ENCODE measurements at regions not wholly inside any gene's neighbourhood (a gene's known extent, or its start where the extent isn't known, plus 50 kb on each side); places are given as distances from the start of the nearest gene placed in this dataset.

- WGBS, 4 donors = 74 to 95% (median 86%) methylated on average over 3 of the region's 3 CpGs
- no peak overlapping the region for H3K27ac ChIP-seq
- H3K36me3 ChIP-seq = no peaks in the 10 kb centered on the region
- H3K27me3 ChIP-seq = no peaks in the 10 kb centered on the region
- ATAC-seq = no peak
- DNase-seq = no peak
- H3K9me3 ChIP-seq = peaks cover 0 to 2% (median 0%) of the 10 kb centered on the region in 12 donors
- no peak overlapping the region for H3K4me3 ChIP-seq
- intact Hi-C loops (cut with DNase I) = loop anchor here in 2 of 10 donors (5.0 to 10.0 kb wide), 2 partner anchors 1039 to 1332 kb away; partner anchors contain the start of gene PCDH17 (in 1 of the 2)
- H3K4me1 ChIP-seq = no peaks in the 10 kb centered on the region
- TF ChIP-seq CTCF (IDR thresholded peaks at IDR 0.05) (no peak), POLR2A (IDR thresholded peaks at IDR 0.05) (no peak)
Measured at GRCh38 chr13:58964048-58964447, 1199.7 kb downstream of the DIAPH3 start.

- WGBS, 4 donors = 98 to 99% (median 98%) methylated on average over 6 of the region's 6 CpGs
- Histone ChIP-seq H3K4me3 (no peak overlapping the region), H3K27me3 (no peaks in the 10 kb centered on the region), H3K36me3 (no peaks in the 10 kb centered on the region), H3K9me3 (peaks cover 0 to 2% (median 0%) of the 10 kb centered on the region in 12 donors), H3K27ac (no peak overlapping the region), H3K4me1 (no peaks in the 10 kb centered on the region)
- DNase-seq (no peak), ATAC-seq (no peak)
- TF ChIP-seq CTCF (IDR thresholded peaks at IDR 0.05) = no peak
- TF ChIP-seq POLR2A (IDR thresholded peaks at IDR 0.05) = no peak
- intact Hi-C loops (cut with DNase I) = no loop called here
Measured at GRCh38 chr13:58977085-58977484, 1186.6 kb downstream of the DIAPH3 start.

GRCh38 chr13:58978331-58978730 is 1185.4 kb downstream of the DIAPH3 start:
- H3K27me3 ChIP-seq = no peaks in the 10 kb centered on the region
- H3K27ac ChIP-seq = no peak overlapping the region
- DNase-seq (no peak), ATAC-seq (no peak)
- peaks cover 0 to 14% (median 3%) of the 10 kb centered on the region in 12 donors for H3K9me3 ChIP-seq
- WGBS, 4 donors = 71 to 97% (median 79%) methylated on average over 1 of the region's 1 CpG
- no peak for TF ChIP-seq POLR2A (IDR thresholded peaks at IDR 0.05)
- TF ChIP-seq CTCF (IDR thresholded peaks at IDR 0.05) = no peak
- no peak overlapping the region for H3K4me3 ChIP-seq
- no peaks in the 10 kb centered on the region for H3K36me3 ChIP-seq
- intact Hi-C loops (cut with DNase I) = no loop called here
- H3K4me1 ChIP-seq = no peaks in the 10 kb centered on the region

GRCh38 chr13:58979851-58980250 is 1183.9 kb downstream of the DIAPH3 start:
- TF ChIP-seq CTCF (IDR thresholded peaks at IDR 0.05) (no peak), POLR2A (IDR thresholded peaks at IDR 0.05) (no peak)
- Histone ChIP-seq H3K27ac (no peak overlapping the region), H3K4me1 (no peaks in the 10 kb centered on the region), H3K27me3 (no peaks in the 10 kb centered on the region), H3K36me3 (no peaks in the 10 kb centered on the region), H3K9me3 (peaks cover 0 to 18% (median 4%) of the 10 kb centered on the region in 12 donors), H3K4me3 (no peak overlapping the region)
- DNase-seq = no peak
- 71 to 87% (median 83%) methylated on average over 2 of the region's 2 CpGs for WGBS, 4 donors
- intact Hi-C loops (cut with DNase I) = no loop called here
- no peak for ATAC-seq

All from heart left ventricle (tissue), 16 donors.